ENCODE measurements at regions not wholly inside any gene's neighbourhood (a gene's known extent, or its start where the extent isn't known, plus 50 kb on each side); places are given as distances from the start of the nearest gene placed in this dataset.

- H3K4me3 ChIP-seq (ENCODE audit: low read depth, low read length) = no peak overlapping the region
These were observed 282.0 kb upstream of the RGS6 start for GRCh38 chr14:71650187-71650755.

- H3K4me3 ChIP-seq (ENCODE audit: low read depth, low read length) = no peak overlapping the region
These were observed 281.0 kb upstream of the RGS6 start for GRCh38 chr14:71651228-71651627.

- no peak overlapping the region for H3K4me3 ChIP-seq (ENCODE audit: low read depth, low read length)
These were observed 279.9 kb upstream of the RGS6 start for GRCh38 chr14:71652368-71652767.

GRCh38 chr14:71654810-71655209 lies 277.4 kb upstream of the RGS6 start:
- H3K4me3 ChIP-seq (ENCODE audit: low read depth, low read length) = no peak overlapping the region

- H3K4me3 ChIP-seq (ENCODE audit: low read depth, low read length) = no peak overlapping the region
These were observed 273.9 kb upstream of the RGS6 start for GRCh38 chr14:71658261-71658860.

GRCh38 chr14:71659159-71659558 lies 273.1 kb upstream of the RGS6 start:
- no peak overlapping the region for H3K4me3 ChIP-seq (ENCODE audit: low read depth, low read length)

GRCh38 chr14:71661441-71661840 lies 270.8 kb upstream of the RGS6 start:
- no peak overlapping the region for H3K4me3 ChIP-seq (ENCODE audit: low read depth, low read length)

- no peak overlapping the region for H3K4me3 ChIP-seq (ENCODE audit: low read depth, low read length)
These were observed 269.9 kb upstream of the RGS6 start for GRCh38 chr14:71662291-71662790.

- no peak overlapping the region for H3K4me3 ChIP-seq (ENCODE audit: low read depth, low read length)
These were observed 267.1 kb upstream of the RGS6 start for GRCh38 chr14:71665157-71665556.

- no peak overlapping the region for H3K4me3 ChIP-seq (ENCODE audit: low read depth, low read length)
These were observed 266.4 kb upstream of the RGS6 start for GRCh38 chr14:71665781-71666180.

GRCh38 chr14:71666571-71667145 lies 265.6 kb upstream of the RGS6 start:
- no peak overlapping the region for H3K4me3 ChIP-seq (ENCODE audit: low read depth, low read length)

- H3K4me3 ChIP-seq (ENCODE audit: low read depth, low read length) = no peak overlapping the region
These were observed 263.9 kb upstream of the RGS6 start for GRCh38 chr14:71668186-71668912.

- H3K4me3 ChIP-seq (ENCODE audit: low read depth, low read length) = no peak overlapping the region
These were observed 259.6 kb upstream of the RGS6 start for GRCh38 chr14:71672596-71672995.

GRCh38 chr14:71675126-71675899 lies 256.9 kb upstream of the RGS6 start:
- H3K4me3 ChIP-seq (ENCODE audit: low read depth, low read length) = no peak overlapping the region

- H3K4me3 ChIP-seq (ENCODE audit: low read depth, low read length) = no peak overlapping the region
These were observed 256.3 kb upstream of the RGS6 start for GRCh38 chr14:71675900-71676287.

GRCh38 chr14:71680736-71681387 lies 251.4 kb upstream of the RGS6 start:
- H3K4me3 ChIP-seq (ENCODE audit: low read depth, low read length) = no peak overlapping the region

GRCh38 chr14:71682337-71682736 lies 249.9 kb upstream of the RGS6 start:
- H3K4me3 ChIP-seq (ENCODE audit: low read depth, low read length) = no peak overlapping the region

- H3K4me3 ChIP-seq (ENCODE audit: low read depth, low read length) = no peak overlapping the region
These were observed 247.9 kb upstream of the RGS6 start for GRCh38 chr14:71684323-71684722.

- H3K4me3 ChIP-seq (ENCODE audit: low read depth, low read length) = no peak overlapping the region
These were observed 245.6 kb upstream of the RGS6 start for GRCh38 chr14:71686677-71687076.

GRCh38 chr14:71687166-71687831 lies 244.9 kb upstream of the RGS6 start:
- H3K4me3 ChIP-seq (ENCODE audit: low read depth, low read length) = no peak overlapping the region
